H1 (cell line): ENCODE measurements at regions not wholly inside any gene's neighbourhood (a gene's known extent, or its start where the extent isn't known, plus 50 kb on each side); places are given as distances from the start of the nearest gene placed in this dataset.

ENCODE experiments used
- CTCF ChIA-PET: fragments of 300-600 bp; sonication (Branson Sonifier 250); formaldehyde crosslinking; loops from one replicate; lab custom pipeline; 2021; ENCODE audit not compliant: partially characterized antibody; lab: Charles Lee
- POLR2A ChIA-PET: fragments of 300-600 bp; sonication (Branson Sonifier 250); formaldehyde crosslinking; loops from one replicate; lab custom pipeline; 2021; ENCODE audit warnings: inconsistent platforms; ENCODE audit not compliant: partially characterized antibody; lab: Charles Lee
- DNase-seq, 2 experiments: peaks; one replicate each; pipeline versions ENCODE4 v3.0.0 to v3.0.0-alpha.2; 2010 to 2022; ENCODE audit warnings: low spot score in 2 of 2, low read depth in 1 of 2, mixed read lengths in 1 of 2
- FAIRE-seq: peaks from 2 replicates; lab custom pipeline; 2011; peaks lifted over from hg19 to GRCh38; lab: Jason Lieb, UNC
- H2AFZ ChIP-seq: 2 replicates; pipeline ENCODE4 v1.8.1; 2012; ENCODE audit warnings: low read length, inconsistent platforms
- H2AK5ac ChIP-seq: 2 replicates; pipeline ENCODE4 v1.6.1; 2013; ENCODE audit warnings: low read depth, low read length
- H2BK120ac ChIP-seq: replicated peaks from 2 replicates; pipeline ENCODE3; 2013; ENCODE audit warnings: low read depth, low read length, inconsistent platforms
- H2BK12ac ChIP-seq: 2 replicates; pipeline ENCODE4 v1.6.1; 2013; ENCODE audit warnings: low read depth, low read length
- H2BK15ac ChIP-seq: 2 replicates; pipeline ENCODE4 v1.6.1; 2013; ENCODE audit warnings: low read length
- H2BK20ac ChIP-seq: 2 replicates; pipeline ENCODE4 v1.6.1; 2013; ENCODE audit warnings: low read length
- H2BK5ac ChIP-seq: 2 replicates; pipeline ENCODE4 v1.6.1; 2013; ENCODE audit warnings: low read depth, low read length
- H3K14ac ChIP-seq: 2 replicates; pipeline ENCODE4 v1.6.1; 2013; ENCODE audit warnings: inconsistent platforms; ENCODE audit not compliant: insufficient read length
- H3K18ac ChIP-seq: 2 replicates; pipeline ENCODE4 v1.6.1; 2013; ENCODE audit warnings: low read length; ENCODE audit errors: extremely low read depth
- H3K23ac ChIP-seq: 2 replicates; pipeline ENCODE4 v1.6.1; 2013; ENCODE audit warnings: inconsistent platforms; ENCODE audit not compliant: insufficient read length
- H3K23me2 ChIP-seq: 2 replicates; pipeline ENCODE4 v1.6.1; 2013; ENCODE audit warnings: low read depth, low read length
- H3K27ac ChIP-seq: 2 replicates; pipeline ENCODE4 v1.6.1; 2011; ENCODE audit warnings: low read depth, low read length, inconsistent platforms
- H3K27me3 ChIP-seq, 4 experiments: replicated peaks in 1 of 4; 1 replicate in 1 of 4; 2 replicates in 3 of 4; pipeline versions ENCODE4 v1.6.1 to v1.8.1; 2011 to 2013; ENCODE audit warnings: low read length in 3 of 4, mild to moderate bottlenecking in 3 of 4, inconsistent platforms in 2 of 4, mixed read lengths in 2 of 4, moderate library complexity in 1 of 4; ENCODE audit not compliant: control insufficient read depth in 3 of 4, insufficient read depth in 3 of 4; ENCODE audit errors: extremely low read depth in 1 of 4
- H3K36me3 ChIP-seq, 4 experiments: 2 replicates each; pipeline versions ENCODE4 v1.6.1 to v1.8.1; 2011 to 2013; ENCODE audit warnings: mild to moderate bottlenecking in 4 of 4, low read length in 3 of 4, moderate library complexity in 2 of 4, control low read depth in 1 of 4, inconsistent platforms in 1 of 4; ENCODE audit not compliant: insufficient read depth in 4 of 4, control insufficient read depth in 2 of 4
- H3K4ac ChIP-seq: replicated peaks from 2 replicates; pipeline ENCODE3; 2013; ENCODE audit warnings: low read length, low read depth, mixed read lengths, inconsistent platforms; ENCODE audit not compliant: insufficient read length
- H3K4me1 ChIP-seq, 4 experiments: replicated peaks in 1 of 4; 1 replicate in 1 of 4; 2 replicates in 3 of 4; pipeline versions ENCODE4 v1.6.1 to v1.8.1; 2011 to 2013; ENCODE audit warnings: low read length in 3 of 4, inconsistent platforms in 2 of 4, mixed read lengths in 1 of 4; ENCODE audit not compliant: insufficient read depth in 4 of 4, control insufficient read depth in 3 of 4
- H3K4me2 ChIP-seq, 2 experiments: 2 replicates each; pipeline versions ENCODE4 v1.6.1 to v1.8.1; 2011 to 2013; ENCODE audit warnings: low read depth in 2 of 2, low read length in 2 of 2, control low read depth in 1 of 2, inconsistent platforms in 1 of 2, mild to moderate bottlenecking in 1 of 2; ENCODE audit not compliant: insufficient read depth in 1 of 2
- H3K4me3 ChIP-seq, 4 experiments: fragments of 200-600, 300-600 bp in 1 of 4; sonication (generic), shearing (Covaris generic), sonication (Bioruptor Twin) in 1 of 4; 2 replicates each; pipeline versions ENCODE4 v1.5.1 to v1.8.1; 2011 to 2016; ENCODE audit warnings: low read length in 4 of 4, low read depth in 3 of 4, control low read depth in 2 of 4, inconsistent platforms in 2 of 4, mild to moderate bottlenecking in 2 of 4, mixed read lengths in 1 of 4, moderate library complexity in 1 of 4; ENCODE audit not compliant: insufficient read depth in 2 of 4; ENCODE audit errors: extremely low read depth in 1 of 4
- H3K56ac ChIP-seq: replicated peaks from 2 replicates; pipeline ENCODE3; 2013; ENCODE audit warnings: low read depth, mild to moderate bottlenecking, mixed read lengths, low read length, inconsistent platforms; ENCODE audit not compliant: insufficient read length
- H3K79me1 ChIP-seq: 2 replicates; pipeline ENCODE4 v1.6.1; 2013; ENCODE audit warnings: low read depth, low read length, control low read depth
- H3K79me2 ChIP-seq, 2 experiments: 2 replicates each; pipeline versions ENCODE4 v1.6.1 to v1.8.1; 2012 to 2013; ENCODE audit warnings: low read length in 2 of 2, mild to moderate bottlenecking in 2 of 2, inconsistent platforms in 1 of 2; ENCODE audit not compliant: insufficient read depth in 2 of 2, control insufficient read depth in 1 of 2
- H3K9ac ChIP-seq, 4 experiments: replicated peaks in 1 of 4; 1 replicate in 1 of 4; 2 replicates in 3 of 4; pipeline versions ENCODE4 v1.6.1 to v1.8.1; 2011 to 2013; ENCODE audit warnings: low read depth in 3 of 4, low read length in 3 of 4, control low read depth in 2 of 4, mild to moderate bottlenecking in 2 of 4, moderate library complexity in 2 of 4, inconsistent platforms in 1 of 4; ENCODE audit errors: extremely low read depth in 1 of 4
- H3K9me3 ChIP-seq, 2 experiments: 2 replicates each; pipeline versions ENCODE4 v1.6.1 to v1.8.1; 2012 to 2013; ENCODE audit warnings: mild to moderate bottlenecking in 2 of 2, moderate library complexity in 2 of 2, control low read depth in 1 of 2, inconsistent platforms in 1 of 2, low read depth in 1 of 2, low read length in 1 of 2, mixed read lengths in 1 of 2; ENCODE audit not compliant: insufficient read depth in 2 of 2
- H4K20me1 ChIP-seq, 2 experiments: replicated peaks in 1 of 2; 2 replicates each; pipeline versions ENCODE3 to v1.8.1; 2011 to 2013; ENCODE audit warnings: inconsistent platforms in 2 of 2, low read length in 2 of 2, mild to moderate bottlenecking in 1 of 2; ENCODE audit not compliant: insufficient read depth in 2 of 2, control insufficient read depth in 1 of 2
- H4K5ac ChIP-seq: 2 replicates; pipeline ENCODE4 v1.6.1; 2013; ENCODE audit warnings: low read length, low read depth, mixed read lengths, inconsistent platforms; ENCODE audit not compliant: insufficient read length
- H4K8ac ChIP-seq: 2 replicates; pipeline ENCODE4 v1.8.0; 2013; ENCODE audit warnings: mild to moderate bottlenecking, moderate library complexity, low read length, inconsistent platforms; ENCODE audit not compliant: insufficient read depth; ENCODE audit errors: extremely low read depth
- H4K91ac ChIP-seq: replicated peaks from 2 replicates; pipeline ENCODE3; 2013; ENCODE audit warnings: low read length, mixed read lengths, inconsistent platforms; ENCODE audit not compliant: insufficient read length
- ATF2 ChIP-seq: IDR thresholded peaks from 2 replicates; pipeline ENCODE4 v1.6.1; 2012; ENCODE audit warnings: low read length, inconsistent platforms
- BCL11A ChIP-seq, 2 experiments: IDR thresholded peaks; one replicate each; pipeline ENCODE4 v1.6.1; 2011; ENCODE audit warnings: low read depth in 2 of 2, low read length in 2 of 2, mild to moderate bottlenecking in 2 of 2
- E2F6 ChIP-seq: IDR thresholded peaks from 2 replicates; pipeline ENCODE4 v1.6.1; 2012; ENCODE audit warnings: inconsistent platforms
- KDM4A ChIP-seq: IDR thresholded peaks from one replicate; pipeline ENCODE4 v1.7.1; 2012; ENCODE audit warnings: low read depth, mild to moderate bottlenecking, moderate library complexity, low read length, inconsistent platforms; ENCODE audit not compliant: severe bottlenecking
- SIN3A ChIP-seq, 2 experiments: IDR thresholded peaks in 1 of 2; conservative IDR thresholded peaks in 1 of 2; 2 replicates each; pipeline ENCODE4 v1.6.1; 2011 to 2012; ENCODE audit warnings: low read length in 2 of 2, improper control_type of control experiment in 1 of 2, low read depth in 1 of 2, mild to moderate bottlenecking in 1 of 2
- SP1 ChIP-seq: IDR thresholded peaks from 2 replicates; pipeline ENCODE4 v1.6.1; 2011; ENCODE audit warnings: low read depth, low read length
- TAF1 ChIP-seq: IDR thresholded peaks from 2 replicates; pipeline ENCODE4 v1.6.1; 2011; ENCODE audit warnings: mild to moderate bottlenecking, low read depth, low read length
- WGBS, 2 experiments: shearing (Covaris generic) in 1 of 2; methylation state at CpG; one replicate each; pipeline versions ENCODE4 v1.1.6 to v1.1.7; 2013 to 2015; ENCODE audit warnings: low lambda C conversion rate in 2 of 2, mixed read lengths in 2 of 2, inconsistent platforms in 1 of 2, low coverage in 1 of 2, missing lambda C conversion rate in 1 of 2; ENCODE audit not compliant: insufficient replicate concordance in 2 of 2, insufficient coverage in 1 of 2, insufficient read length in 1 of 2; ENCODE audit errors: extremely low coverage in 1 of 2, missing lambda C conversion rate in 1 of 2; 5-methylcytosine and 5-hydroxymethylcytosine counted together

- H3K4me2 ChIP-seq: no peak overlapping the region
- no peak overlapping the region for H2AK5ac ChIP-seq
- no peaks in the 10 kb centered on the region for H3K9me3 ChIP-seq
- no peak overlapping the region for H2BK15ac ChIP-seq
- H2BK20ac ChIP-seq: no peak overlapping the region
- no peak overlapping the region for H4K5ac ChIP-seq
- H3K14ac ChIP-seq: no peak overlapping the region
- H3K79me2 ChIP-seq: no peaks in the 10 kb centered on the region
- H3K23me2 ChIP-seq: no peaks in the 10 kb centered on the region; the same call in 1 of the 2 replicates
- no peak overlapping the region for H4K91ac ChIP-seq
- H3K27me3 ChIP-seq: no peaks in the 10 kb centered on the region
- H2BK12ac ChIP-seq: no peak overlapping the region
- POLR2A ChIA-PET: no interaction called here
- CTCF ChIA-PET: interaction anchor here (0.7 to 2.0 kb wide), 2 partner anchors 26 to 61 kb away, joined by 3 to 6 read pairs; no protein-coding TSS in a partner anchor
- H3K4ac ChIP-seq: no peak overlapping the region
- no peak overlapping the region for H3K27ac ChIP-seq
- no peaks in the 10 kb centered on the region for H3K36me3 ChIP-seq
- H2BK5ac ChIP-seq: no peak overlapping the region
- H3K4me1 ChIP-seq: no peaks in the 10 kb centered on the region
- no peak overlapping the region for H4K8ac ChIP-seq
- no peaks in the 10 kb centered on the region for H4K20me1 ChIP-seq
- no peak overlapping the region for H3K18ac ChIP-seq
- DNase-seq (no peak), FAIRE-seq (no peak)
- no peak overlapping the region for H2BK120ac ChIP-seq
- TF ChIP-seq ATF2 (no peak), KDM4A (no peak), TAF1 (no peak), E2F6 (no peak), SIN3A (conservative IDR thresholded peaks at IDR 0.05 in 1 of 2, IDR thresholded peaks at IDR 0.05 in 1 of 2; ENCODE audit: low read depth in 1 of 2, low read length in 2 of 2) (peak; percentile 69 to 78; a peak in 2 of 4 replicates), SP1 (no peak), BCL11A (IDR thresholded peaks at IDR 0.05; ENCODE audit: low read depth in 2 of 2, low read length in 2 of 2) (no peak)
- H3K79me1 ChIP-seq: no peaks in the 10 kb centered on the region
- no peak overlapping the region for H2AFZ ChIP-seq
- WGBS, 2 experiments: 94% methylated on average over 1 of the region's 1 CpG; no CpG with 5 or more reads in 1 of the 2 experiments
- no peak overlapping the region for H3K4me3 ChIP-seq
- H3K56ac ChIP-seq: no peak overlapping the region
- no peak overlapping the region for H3K23ac ChIP-seq
- no peak overlapping the region for H3K9ac ChIP-seq
Observed at GRCh38 chr18:42174909-42175308, 219.9 kb downstream of the PIK3C3 start.
